ENCODE measurements at regions not wholly inside any gene's neighbourhood (a gene's known extent, or its start where the extent isn't known, plus 50 kb on each side); places are given as distances from the start of the nearest gene placed in this dataset.

GRCh38 chr1:4173731-4174130 lies 273.7 kb upstream of the C1orf174 start:
- TF ChIP-seq CTCF (IDR thresholded peaks at IDR 0.05; ENCODE audit: low read depth, low read length, poor library complexity, severe bottlenecking) (no peak), EZH2phosphoT487 (IDR thresholded peaks at IDR 0.05; ENCODE audit: borderline replicate concordance, low read length) (no peak)

Data from DOHH2 (cell line).